ENCODE measurements at regions not wholly inside any gene's neighbourhood (a gene's known extent, or its start where the extent isn't known, plus 50 kb on each side); places are given as distances from the start of the nearest gene placed in this dataset.

DNA sequence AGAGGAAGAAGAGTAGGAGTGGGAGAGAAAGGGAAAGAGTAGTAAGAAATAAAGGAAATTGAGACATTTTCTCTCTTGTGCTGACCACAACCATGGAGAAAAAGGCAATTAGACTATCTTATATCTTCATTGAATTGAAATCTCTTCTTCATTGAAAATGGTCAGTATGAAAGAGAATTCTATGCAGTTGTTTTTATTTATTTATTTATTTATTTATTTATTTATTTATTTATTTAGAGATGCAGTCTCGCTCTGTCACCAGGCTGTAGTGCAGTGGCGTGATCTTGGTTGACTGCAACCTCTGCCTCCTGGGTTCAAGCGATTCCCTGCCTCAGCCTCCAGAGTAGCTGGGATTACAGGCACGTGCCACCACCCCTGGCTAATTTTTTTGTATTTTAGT is 447.1 kb downstream of the PTPRC start (continued):
- TF ChIP-seq REST (tag by site-specific recombination; IDR thresholded peaks at IDR 0.05) (peak; percentile 54; the same call in 1 of the 2 replicates), ZNF654 (tag by site-specific recombination; IDR thresholded peaks at IDR 0.05; ENCODE audit: low read depth) (peak; percentile 45), SALL2 (tag by site-specific recombination; IDR thresholded peaks at IDR 0.05; ENCODE audit: borderline replicate concordance) (no peak), ZNF664 (tag by site-specific recombination; IDR thresholded peaks at IDR 0.05) (peak; percentile 53; the same call in 1 of the 2 replicates), ZNF266 (tag by site-specific recombination; IDR thresholded peaks at IDR 0.05; ENCODE audit: low read depth) (peak; percentile 52; the same call in 1 of the 2 replicates), ZNF629 (tag by site-specific recombination; IDR thresholded peaks at IDR 0.05) (0 out of 2 replicates have a peak, but pooled peaks have one; percentile 25), ZNF140 (tag by site-specific recombination; IDR thresholded peaks at IDR 0.05) (peak; percentile 43; the same call in 1 of the 2 replicates), ZBTB8A (tag by site-specific recombination; IDR thresholded peaks at IDR 0.05) (peak; percentile 73), ZXDB (tag by site-specific recombination; IDR thresholded peaks at IDR 0.05) (peak; percentile 66), GLI2 (tag by site-specific recombination; IDR thresholded peaks at IDR 0.05; ENCODE audit: borderline replicate concordance, low read depth) (peak; percentile 7; the same call in 1 of the 2 replicates), ZNF324 (tag by site-specific recombination; IDR thresholded peaks at IDR 0.05) (no peak), ZNF518A (tag by site-specific recombination; conservative IDR thresholded peaks at IDR 0.05; ENCODE audit: low read depth) (peak; percentile 87), ZNF19 (tag by site-specific recombination; IDR thresholded peaks at IDR 0.05; ENCODE audit: low read depth) (0 out of 2 replicates have a peak, but pooled peaks have one; percentile 28), ZNF529 (tag by site-specific recombination; IDR thresholded peaks at IDR 0.05; ENCODE audit: insufficient replicate concordance) (peak; percentile 37), ZNF354C (tag by site-specific recombination; IDR thresholded peaks at IDR 0.05; ENCODE audit: borderline replicate concordance, low read depth) (peak; percentile 65; the same call in 1 of the 2 replicates), ZNF426 (tag by site-specific recombination; IDR thresholded peaks at IDR 0.05) (peak; percentile 87)

- POLR2A ChIA-PET = no interaction called here
- CTCF ChIA-PET = no interaction called here
- H3K36me3 ChIP-seq (ENCODE audit: control insufficient read depth in 2 of 2, insufficient read depth in 1 of 2, low read length in 2 of 2) = no peaks in the 10 kb centered on the region
- TF ChIP-seq ZNF621 (tag by site-specific recombination; IDR thresholded peaks at IDR 0.05) = no peak
- no peak for TF ChIP-seq ZNF146 (tag by site-specific recombination; IDR thresholded peaks at IDR 0.05)
- no peak for TF ChIP-seq HIC1 (tag by site-specific recombination; IDR thresholded peaks at IDR 0.05)
- TF ChIP-seq KLF17 (tag by site-specific recombination; IDR thresholded peaks at IDR 0.05) = no peak
- no peak for TF ChIP-seq PRDM1 (tag by site-specific recombination; IDR thresholded peaks at IDR 0.05)
- TF ChIP-seq ZNF473 (tag by site-specific recombination; IDR thresholded peaks at IDR 0.05) = no peak
- H3K4me3 ChIP-seq (ENCODE audit: low read depth, low read length) = no peak overlapping the region
- no peaks in the 10 kb centered on the region for H3K4me1 ChIP-seq (ENCODE audit: control insufficient read depth, insufficient read depth, low read length)
- no peaks in the 10 kb centered on the region for H3K9me3 ChIP-seq (ENCODE audit: control insufficient read depth, insufficient read depth, low read depth, low read length)
- no peak overlapping the region for H3K27ac ChIP-seq (ENCODE audit: extremely low read depth, low read depth, low read length)
Measured at GRCh38 chr1:199087144-199087543, 448.3 kb downstream of the PTPRC start.

Data from HEK293 (cell line).